CD4-positive, alpha-beta T cell treated with Interleukin-4 for 4 hours (primary cell): ENCODE measurements at regions not wholly inside any gene's neighbourhood (a gene's known extent, or its start where the extent isn't known, plus 50 kb on each side); places are given as distances from the start of the nearest gene placed in this dataset.

Source experiments
- DNase-seq: peaks from one replicate; pipeline ENCODE4 v3.0.0-alpha.2; 2020

DNA sequence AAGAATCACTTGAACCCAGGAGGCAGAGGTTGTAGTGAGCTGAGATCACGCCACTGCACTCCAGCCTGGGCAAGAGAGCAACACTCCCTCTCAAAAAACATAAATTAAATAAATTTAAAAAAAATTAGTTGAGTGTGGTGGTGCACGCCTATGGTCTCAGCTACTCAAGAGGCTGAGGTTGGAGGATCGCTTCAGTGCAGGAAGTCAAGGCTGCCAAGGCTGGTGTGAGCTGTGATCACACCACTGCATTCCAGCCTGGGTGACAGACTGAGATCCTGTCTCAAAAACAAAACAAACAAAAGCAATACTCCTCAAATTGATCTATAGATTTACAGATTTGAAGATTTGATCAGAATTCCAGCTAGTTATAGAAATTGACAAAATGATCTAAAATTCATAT is 92.7 kb upstream of the RESF1 start:
- DNase-seq, result peak; percentile 20

DNA sequence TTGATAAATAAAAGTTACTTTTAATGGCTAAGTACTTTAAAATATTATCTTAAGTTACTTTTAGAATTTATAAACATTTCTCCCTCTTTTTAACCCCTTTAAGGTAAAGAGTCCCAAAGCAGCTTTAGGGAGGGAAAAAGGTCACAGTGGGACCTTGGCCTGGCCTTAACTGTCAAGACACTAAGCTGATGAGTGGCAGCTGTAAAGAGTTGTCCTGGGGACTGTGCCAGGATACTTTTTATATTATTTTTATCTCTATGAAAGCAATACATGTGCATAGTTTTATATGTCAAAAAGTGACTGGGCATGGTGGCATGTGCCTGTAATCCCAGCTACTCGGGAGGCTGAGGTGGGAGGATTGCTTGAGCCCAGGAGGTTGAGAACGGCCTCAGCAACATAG is 94.2 kb upstream of the RESF1 start:
- DNase-seq, result no peak

GRCh38 chr12:31861360-31861759 is 97.9 kb upstream of the RESF1 start:
- no peak for DNase-seq

GRCh38 chr12:31860401-31860800 is 98.8 kb upstream of the RESF1 start:
- DNase-seq, result no peak

- DNase-seq, result peak; percentile 17
Measured at GRCh38 chr12:31859232-31859977, 99.8 kb upstream of the RESF1 start.

DNA sequence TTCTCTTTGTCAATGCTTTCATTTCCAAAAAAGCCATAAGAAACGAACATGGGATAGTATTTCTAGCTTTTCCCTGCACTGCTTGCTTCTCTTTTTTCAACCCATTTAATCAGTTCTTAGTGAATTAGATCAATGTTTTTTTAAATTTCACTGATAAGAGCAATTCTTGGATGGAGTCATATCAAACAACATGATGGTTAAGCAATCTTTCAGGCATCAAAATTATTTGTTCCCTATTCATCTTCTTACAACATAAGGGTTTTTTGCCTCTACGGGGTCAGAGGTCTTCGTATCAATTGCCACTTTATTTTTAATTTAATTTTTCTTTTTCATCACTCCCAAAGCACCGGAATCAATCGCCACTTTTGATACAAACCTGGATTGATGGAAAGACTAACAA is 103.8 kb upstream of the RESF1 start:
- DNase-seq, result no peak

DNA sequence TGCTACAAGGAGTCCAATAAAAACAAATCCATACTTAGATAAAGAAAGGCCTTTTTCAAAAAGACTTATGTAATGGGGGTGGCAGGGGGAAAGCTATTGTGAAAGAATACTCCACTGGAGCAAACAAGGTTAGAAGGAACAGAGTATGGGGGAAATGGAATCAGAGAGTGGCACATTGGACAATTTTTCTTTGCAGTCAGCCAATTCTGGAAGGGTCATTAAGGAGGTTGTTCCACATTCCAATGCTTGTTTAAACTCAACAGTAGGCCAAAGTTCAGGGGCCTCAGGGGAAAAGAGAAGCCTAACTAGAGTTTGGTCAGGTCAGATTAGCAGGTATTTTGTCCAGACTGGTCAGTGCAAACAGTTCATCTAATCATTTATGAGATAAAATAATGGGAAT is 105.2 kb upstream of the RESF1 start:
- DNase-seq, result no peak

- no peak for DNase-seq
Measured at GRCh38 chr12:31853520-31853919, 105.7 kb upstream of the RESF1 start.

DNA sequence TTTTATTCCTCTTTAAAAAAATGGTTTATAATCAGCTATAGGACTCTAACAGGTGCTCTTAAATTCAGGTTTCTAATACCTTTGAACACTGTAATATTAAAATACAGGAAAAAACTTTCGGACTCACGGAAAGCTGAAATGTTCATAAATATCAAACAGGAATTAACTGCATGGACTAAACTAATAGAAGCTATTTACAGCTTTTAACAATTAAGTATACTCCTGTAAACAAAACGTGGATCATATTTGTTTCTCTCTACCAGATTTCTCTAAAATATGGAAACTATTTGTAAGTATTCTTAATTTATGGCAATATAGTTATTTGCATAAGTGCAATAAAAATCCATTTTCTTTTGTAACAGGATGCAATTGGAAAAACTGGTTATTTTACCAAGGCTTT is 108.9 kb upstream of the RESF1 start:
- DNase-seq, result no peak

DNA sequence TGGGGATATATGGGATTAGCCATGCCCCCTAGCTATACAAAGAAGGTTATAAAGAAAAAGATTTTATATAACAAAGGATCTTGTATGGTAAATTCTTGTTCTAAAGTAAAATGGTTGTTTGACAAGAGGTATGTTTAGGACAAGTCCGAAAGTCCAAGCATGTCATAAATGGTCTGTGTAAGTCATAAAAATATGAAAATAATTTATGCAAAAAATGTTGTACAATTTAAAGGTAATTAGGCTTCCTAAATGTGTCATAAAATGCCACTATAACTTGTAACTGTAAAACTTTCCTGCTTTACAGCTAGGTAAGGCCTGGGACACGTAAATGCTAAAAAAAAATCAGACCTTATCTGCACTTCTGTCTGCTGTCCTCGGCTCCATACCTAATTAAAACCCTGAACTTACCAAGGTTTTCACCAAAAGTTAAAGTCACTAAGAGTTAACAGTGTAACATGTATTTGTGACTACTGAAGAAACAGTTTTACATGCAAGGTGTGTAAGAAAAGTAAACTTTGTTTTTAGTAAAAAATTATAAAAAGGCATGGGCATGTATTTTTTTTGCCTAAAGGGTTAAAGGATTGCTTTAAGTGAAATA is 110.0 kb upstream of the RESF1 start:
- DNase-seq, result no peak

GRCh38 chr12:31846405-31846804 is 112.8 kb upstream of the RESF1 start:
- DNase-seq, result no peak

DNA sequence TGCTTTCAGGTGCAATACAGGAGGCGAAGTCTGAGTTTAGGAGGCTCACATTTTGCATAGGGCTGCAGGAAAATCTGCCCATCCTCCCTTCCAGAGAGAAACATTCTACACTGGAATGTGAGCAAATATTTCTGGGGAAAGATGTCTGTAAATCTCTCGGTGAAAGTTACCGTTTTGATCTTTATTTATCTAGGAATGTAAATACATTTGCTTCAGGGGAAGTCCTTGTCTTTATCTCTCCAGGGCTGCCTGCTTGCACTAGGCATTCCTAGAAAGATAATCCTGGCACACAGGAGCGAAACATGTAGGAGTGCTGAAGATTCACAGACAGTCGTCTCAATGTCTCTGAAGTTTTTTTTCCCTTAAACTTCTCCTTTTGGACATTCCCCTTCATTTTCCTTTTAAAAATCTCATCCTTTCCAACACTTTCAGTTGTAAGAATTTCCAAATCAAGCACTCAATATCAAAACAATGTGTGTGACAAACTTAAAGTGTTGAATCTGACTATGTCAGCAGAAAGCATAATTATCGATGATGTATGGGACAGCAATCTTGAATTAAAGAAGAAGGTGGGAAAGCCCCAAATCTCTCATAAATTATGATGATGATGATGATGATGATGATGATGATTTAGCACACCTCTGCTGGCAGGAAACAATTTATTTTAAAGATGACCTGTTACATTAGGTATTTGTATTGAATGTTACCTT is 113.4 kb upstream of the RESF1 start:
- no peak for DNase-seq

GRCh38 chr12:31843398-31844095 is 114.7 kb upstream of the AMN1 start:
- no peak for DNase-seq

DNA sequence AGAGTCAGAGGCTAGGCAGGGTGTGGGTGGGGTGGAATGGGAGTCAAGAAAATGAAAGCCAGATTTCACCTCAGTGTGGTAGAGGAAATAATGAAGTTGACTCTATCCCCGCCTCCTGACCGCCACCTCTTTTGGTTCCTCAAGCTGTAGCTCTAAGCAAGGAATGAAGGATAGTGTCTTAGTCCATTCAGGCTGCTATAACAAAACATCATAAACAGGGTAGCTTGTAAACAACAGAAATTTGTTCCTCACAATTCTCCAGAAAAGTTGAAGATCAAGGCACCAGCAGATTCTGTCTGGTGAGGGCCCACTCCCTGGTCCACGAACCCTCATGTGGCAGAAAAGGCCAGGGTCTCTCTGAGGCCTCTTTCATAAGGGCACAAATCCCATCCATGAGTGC is 109.1 kb upstream of the AMN1 start:
- no peak for DNase-seq

GRCh38 chr12:31835276-31835882 is 106.6 kb upstream of the AMN1 start:
- DNase-seq, result no peak

DNA sequence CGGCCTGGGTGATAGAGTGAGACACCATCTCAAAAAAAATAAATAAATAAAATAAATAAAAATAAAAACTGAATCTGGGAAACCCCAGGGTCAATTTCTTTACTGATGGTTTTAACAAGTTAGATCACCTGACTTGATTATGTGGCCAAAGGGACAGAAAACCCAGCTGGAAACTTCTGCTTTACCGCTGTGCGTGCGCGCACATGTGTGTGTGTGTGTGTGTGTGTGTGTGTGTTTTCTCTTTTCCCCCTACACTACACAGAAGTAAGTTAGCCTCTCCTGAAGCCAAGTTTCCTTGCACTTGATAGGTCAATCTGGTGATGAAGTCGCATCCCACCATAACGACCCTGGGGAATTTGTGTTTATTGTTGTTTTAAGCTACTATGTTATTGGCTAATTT is 105.3 kb upstream of the AMN1 start:
- DNase-seq, result no peak

DNA sequence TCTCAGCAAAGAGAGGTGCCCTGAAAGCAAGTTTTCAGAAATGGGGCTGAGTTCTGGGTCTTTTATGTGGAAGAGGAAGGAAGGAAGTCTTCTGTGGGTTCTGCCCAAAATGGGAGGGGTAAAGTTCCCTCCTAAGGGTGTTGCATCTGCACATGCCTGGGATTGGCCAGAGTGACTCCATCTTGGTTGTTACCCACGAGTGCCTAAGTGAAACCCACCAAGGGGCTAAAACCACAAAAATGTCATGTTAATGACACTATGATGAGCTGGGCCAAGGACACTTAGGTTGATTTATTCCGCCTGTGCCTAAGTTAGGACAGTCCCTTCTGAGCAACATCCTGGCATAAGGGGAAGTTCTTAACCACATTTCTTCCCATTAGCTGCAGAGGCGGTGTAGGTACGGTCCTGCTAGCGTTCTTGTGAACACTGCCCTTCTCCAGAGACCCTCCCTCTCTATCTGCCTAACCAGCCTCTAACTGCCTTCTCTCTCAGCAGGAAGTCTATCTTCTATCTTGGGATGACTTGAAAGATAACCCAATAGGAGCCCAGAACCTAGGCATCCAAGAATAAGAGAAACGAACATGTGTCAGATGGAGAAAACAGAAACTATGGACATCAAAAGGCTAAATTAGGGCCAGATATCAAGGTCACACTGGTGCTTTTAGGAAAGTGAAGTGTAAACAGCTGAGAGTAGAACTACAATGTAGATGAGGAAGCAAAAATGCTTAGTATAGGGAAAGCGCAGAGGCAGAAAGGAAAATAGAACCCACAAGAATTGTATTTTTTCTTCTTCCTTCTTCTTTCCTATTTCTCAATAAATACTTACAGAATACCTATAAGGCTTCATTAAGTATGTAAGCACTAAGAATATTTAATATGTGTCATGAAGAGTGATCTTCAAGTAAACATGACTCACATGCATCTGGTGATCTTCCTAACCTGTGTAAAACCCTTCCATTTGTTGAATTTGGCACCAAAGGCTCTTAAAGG is 104.2 kb upstream of the AMN1 start:
- DNase-seq, result peak; percentile 66

- DNase-seq, result peak; percentile 45
Measured at GRCh38 chr12:31828071-31828470, 99.2 kb upstream of the AMN1 start.

- no peak for DNase-seq
Measured at GRCh38 chr12:31822761-31823160, 93.9 kb upstream of the AMN1 start.

DNA sequence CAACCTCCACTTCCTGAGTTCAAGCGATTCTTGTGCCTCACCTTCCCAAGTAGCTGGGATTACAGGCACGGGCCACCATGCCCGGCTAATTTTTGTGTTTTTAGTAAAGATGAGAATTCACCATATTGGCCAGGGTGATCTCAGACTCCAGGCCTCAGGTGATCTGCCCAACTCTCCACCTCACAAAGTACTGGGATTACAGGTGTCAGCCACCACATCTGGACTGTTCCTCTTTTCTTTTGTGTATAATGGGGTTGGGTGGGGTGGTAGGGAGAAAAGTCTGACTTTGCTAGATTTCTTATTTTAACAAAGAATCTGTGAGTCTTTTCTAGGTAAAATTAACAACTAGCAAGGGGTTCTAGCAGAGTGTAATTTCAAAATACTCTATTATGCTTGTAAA is 92.7 kb upstream of the AMN1 start:
- DNase-seq, result no peak

- DNase-seq, result no peak
Measured at GRCh38 chr12:31820832-31821231, 92.0 kb upstream of the AMN1 start.

- no peak for DNase-seq
Measured at GRCh38 chr12:31819427-31819826, 90.6 kb upstream of the AMN1 start.
